Retinal pigment epithelial cell (primary cell): ENCODE measurements at regions not wholly inside any gene's neighbourhood (a gene's known extent, or its start where the extent isn't known, plus 50 kb on each side); places are given as distances from the start of the nearest gene placed in this dataset.
"Not testable (repeated sequence)": the region's sequence is repeated elsewhere in the genome, so short reads cannot be mapped to it uniquely, and the experiment has no call there.

Source experiments
- DNase-seq: peaks from one replicate; pipeline ENCODE4 v3.0.0-alpha.2; 2010; ENCODE audit warnings: low read depth
- H3K4me3 ChIP-seq: 2 replicates; pipeline ENCODE4 v1.5.1; 2011; ENCODE audit warnings: mild to moderate bottlenecking, low read length, control low read depth, moderate library complexity
- TF ChIP-seq, protein P1 (sequence below): conservative IDR thresholded peaks from 2 replicates; pipeline ENCODE4 v1.5.1; 2011; ENCODE audit warnings: low read depth, low read length, control low read depth, inconsistent platforms

- DNase-seq = no peak
- TF ChIP-seq, protein P1, sequence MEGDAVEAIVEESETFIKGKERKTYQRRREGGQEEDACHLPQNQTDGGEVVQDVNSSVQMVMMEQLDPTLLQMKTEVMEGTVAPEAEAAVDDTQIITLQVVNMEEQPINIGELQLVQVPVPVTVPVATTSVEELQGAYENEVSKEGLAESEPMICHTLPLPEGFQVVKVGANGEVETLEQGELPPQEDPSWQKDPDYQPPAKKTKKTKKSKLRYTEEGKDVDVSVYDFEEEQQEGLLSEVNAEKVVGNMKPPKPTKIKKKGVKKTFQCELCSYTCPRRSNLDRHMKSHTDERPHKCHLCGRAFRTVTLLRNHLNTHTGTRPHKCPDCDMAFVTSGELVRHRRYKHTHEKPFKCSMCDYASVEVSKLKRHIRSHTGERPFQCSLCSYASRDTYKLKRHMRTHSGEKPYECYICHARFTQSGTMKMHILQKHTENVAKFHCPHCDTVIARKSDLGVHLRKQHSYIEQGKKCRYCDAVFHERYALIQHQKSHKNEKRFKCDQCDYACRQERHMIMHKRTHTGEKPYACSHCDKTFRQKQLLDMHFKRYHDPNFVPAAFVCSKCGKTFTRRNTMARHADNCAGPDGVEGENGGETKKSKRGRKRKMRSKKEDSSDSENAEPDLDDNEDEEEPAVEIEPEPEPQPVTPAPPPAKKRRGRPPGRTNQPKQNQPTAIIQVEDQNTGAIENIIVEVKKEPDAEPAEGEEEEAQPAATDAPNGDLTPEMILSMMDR = no peak
Measured at GRCh38 chr16:9154567-9155410, 63.3 kb downstream of the HAPSTR1 start.

DNA sequence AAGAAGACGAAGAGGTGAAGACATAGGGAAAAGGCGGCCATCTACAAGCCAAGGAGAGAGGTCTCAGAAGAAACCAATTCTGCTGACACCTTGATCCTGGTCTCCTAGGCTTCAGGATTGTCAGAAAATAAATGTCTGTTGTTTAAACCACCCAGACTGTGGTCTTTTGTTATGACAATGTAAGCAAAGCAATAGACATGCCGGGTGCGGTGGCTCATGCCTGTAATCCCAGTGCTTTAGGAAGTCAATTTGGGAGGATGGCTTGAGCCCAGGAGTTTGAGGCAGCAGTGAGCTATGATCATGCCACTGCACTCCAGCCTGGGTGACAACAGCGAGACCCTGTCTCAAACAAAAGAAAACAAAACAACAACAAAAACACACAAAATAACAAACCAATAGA is 64.4 kb downstream of the HAPSTR1 start:
- DNase-seq = no peak
- H3K4me3 ChIP-seq = no peak overlapping the region
- TF ChIP-seq, protein P1 = no peak

More at GRCh38 chr16:9154567-9155410, 63.3 kb downstream of the HAPSTR1 start:
- H3K4me3 ChIP-seq = no peak overlapping the region

GRCh38 chr16:9159839-9160550 is 68.6 kb downstream of the HAPSTR1 start:
- no peak for DNase-seq
- no peak overlapping the region for H3K4me3 ChIP-seq
- TF ChIP-seq, protein P1 = peak; percentile 91

- no peak for DNase-seq
- no peak overlapping the region for H3K4me3 ChIP-seq
- TF ChIP-seq, protein P1 = no peak
Measured at GRCh38 chr16:9160551-9160911, 69.1 kb downstream of the HAPSTR1 start.

GRCh38 chr16:9165681-9166080 is 74.2 kb downstream of the HAPSTR1 start:
- no peak for DNase-seq
- TF ChIP-seq, protein P1 = no peak
- no peak overlapping the region for H3K4me3 ChIP-seq

- H3K4me3 ChIP-seq, DNase-seq: not testable (repeated sequence)
Measured at GRCh38 chr16:9166326-9166993, 75.0 kb downstream of the HAPSTR1 start.

GRCh38 chr16:9169094-9169493 is 77.7 kb downstream of the HAPSTR1 start:
- DNase-seq = no peak
- TF ChIP-seq, protein P1 = no peak
- no peak overlapping the region for H3K4me3 ChIP-seq
